EL (cell line): ENCODE measurements at regions not wholly inside any gene's neighbourhood (a gene's known extent, or its start where the extent isn't known, plus 50 kb on each side); places are given as distances from the start of the nearest gene placed in this dataset.
"Not testable (repeated sequence)": the region's sequence is repeated elsewhere in the genome, so short reads cannot be mapped to it uniquely, and the experiment has no call there.

Experiments
- DNase-seq: peaks from one replicate; pipeline ENCODE4 v3.0.0-alpha.2; 2016

DNA sequence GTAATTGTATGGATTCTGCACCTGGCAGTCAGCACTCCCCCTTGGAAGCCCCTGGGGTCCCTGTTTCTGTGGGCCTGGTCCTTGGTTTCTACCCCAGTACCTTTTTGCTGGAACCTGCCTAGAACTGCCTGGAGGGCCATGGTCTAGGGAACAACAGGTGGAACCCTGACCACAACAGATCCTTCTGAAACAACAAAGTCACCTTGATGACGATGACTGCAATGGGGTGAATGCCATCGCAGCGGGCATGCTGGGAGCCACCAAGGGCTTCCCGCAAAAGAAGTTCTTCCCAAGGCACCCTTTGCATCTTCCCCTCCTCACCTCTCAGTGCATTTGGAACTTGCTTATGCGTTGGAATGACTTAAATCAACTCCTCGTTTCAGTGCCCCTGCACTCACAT is 129.0 kb upstream of the OR4C13 start:
- not testable (repeated sequence) for DNase-seq

DNA sequence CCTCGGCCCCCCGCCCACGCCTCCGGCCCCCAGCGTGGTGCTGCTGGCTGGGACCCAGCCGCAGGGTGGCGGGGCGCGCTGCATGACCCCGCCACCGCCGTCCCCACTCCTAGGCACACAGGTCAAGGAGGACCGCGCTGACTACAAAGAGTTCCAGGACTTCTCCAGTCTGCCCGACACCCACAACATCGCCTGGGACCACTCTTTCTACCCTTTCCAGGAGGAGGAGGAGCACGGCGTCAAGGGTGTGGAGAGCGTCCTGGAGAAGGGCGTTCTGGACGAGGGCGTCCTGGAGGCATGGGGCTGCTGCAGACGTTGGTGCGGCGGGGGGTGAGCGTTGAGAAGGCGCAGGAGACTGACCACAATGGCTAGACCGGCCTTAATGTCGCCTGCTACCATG is 101.7 kb upstream of the OR4C13 start:
- not testable (repeated sequence) for DNase-seq

- DNase-seq: no peak
Measured at GRCh38 chr11:49851511-49851910, 100.7 kb upstream of the OR4C13 start.

- no peak for DNase-seq
Measured at GRCh38 chr11:49851971-49852389, 100.2 kb upstream of the OR4C13 start.

- DNase-seq: not testable (repeated sequence)
Measured at GRCh38 chr11:49888875-49889274, 63.3 kb upstream of the OR4C13 start.

GRCh38 chr11:49891910-49892671 is 60.1 kb upstream of the OR4C13 start:
- not testable (repeated sequence) for DNase-seq

- not testable (repeated sequence) for DNase-seq
Measured at GRCh38 chr11:49893442-49893841, 58.7 kb upstream of the OR4C13 start.
